H1 (cell line): ENCODE measurements at regions not wholly inside any gene's neighbourhood (a gene's known extent, or its start where the extent isn't known, plus 50 kb on each side); places are given as distances from the start of the nearest gene placed in this dataset.

Experiments
- CTCF ChIA-PET: fragments of 300-600 bp; sonication (Branson Sonifier 250); formaldehyde crosslinking; loops from one replicate; lab custom pipeline; 2021; ENCODE audit not compliant: partially characterized antibody; lab: Charles Lee
- POLR2A ChIA-PET: fragments of 300-600 bp; sonication (Branson Sonifier 250); formaldehyde crosslinking; loops from one replicate; lab custom pipeline; 2021; ENCODE audit warnings: inconsistent platforms; ENCODE audit not compliant: partially characterized antibody; lab: Charles Lee
- DNase-seq, 2 experiments: peaks; one replicate each; pipeline versions ENCODE4 v3.0.0 to v3.0.0-alpha.2; 2010 to 2022; ENCODE audit warnings: low spot score in 2 of 2, low read depth in 1 of 2, mixed read lengths in 1 of 2
- FAIRE-seq: peaks from 2 replicates; lab custom pipeline; 2011; peaks lifted over from hg19 to GRCh38; lab: Jason Lieb, UNC
- H2AFZ ChIP-seq: 2 replicates; pipeline ENCODE4 v1.8.1; 2012; ENCODE audit warnings: low read length, inconsistent platforms
- H2AK5ac ChIP-seq: 2 replicates; pipeline ENCODE4 v1.6.1; 2013; ENCODE audit warnings: low read depth, low read length
- H2BK120ac ChIP-seq: replicated peaks from 2 replicates; pipeline ENCODE3; 2013; ENCODE audit warnings: low read depth, low read length, inconsistent platforms
- H2BK12ac ChIP-seq: 2 replicates; pipeline ENCODE4 v1.6.1; 2013; ENCODE audit warnings: low read depth, low read length
- H2BK15ac ChIP-seq: 2 replicates; pipeline ENCODE4 v1.6.1; 2013; ENCODE audit warnings: low read length
- H2BK20ac ChIP-seq: 2 replicates; pipeline ENCODE4 v1.6.1; 2013; ENCODE audit warnings: low read length
- H2BK5ac ChIP-seq: 2 replicates; pipeline ENCODE4 v1.6.1; 2013; ENCODE audit warnings: low read depth, low read length
- H3K14ac ChIP-seq: 2 replicates; pipeline ENCODE4 v1.6.1; 2013; ENCODE audit warnings: inconsistent platforms; ENCODE audit not compliant: insufficient read length
- H3K18ac ChIP-seq: 2 replicates; pipeline ENCODE4 v1.6.1; 2013; ENCODE audit warnings: low read length; ENCODE audit errors: extremely low read depth
- H3K23ac ChIP-seq: 2 replicates; pipeline ENCODE4 v1.6.1; 2013; ENCODE audit warnings: inconsistent platforms; ENCODE audit not compliant: insufficient read length
- H3K23me2 ChIP-seq: 2 replicates; pipeline ENCODE4 v1.6.1; 2013; ENCODE audit warnings: low read depth, low read length
- H3K27ac ChIP-seq: 2 replicates; pipeline ENCODE4 v1.6.1; 2011; ENCODE audit warnings: low read depth, low read length, inconsistent platforms
- H3K27me3 ChIP-seq, 4 experiments: replicated peaks in 1 of 4; 1 replicate in 1 of 4; 2 replicates in 3 of 4; pipeline versions ENCODE4 v1.6.1 to v1.8.1; 2011 to 2013; ENCODE audit warnings: low read length in 3 of 4, mild to moderate bottlenecking in 3 of 4, inconsistent platforms in 2 of 4, mixed read lengths in 2 of 4, moderate library complexity in 1 of 4; ENCODE audit not compliant: control insufficient read depth in 3 of 4, insufficient read depth in 3 of 4; ENCODE audit errors: extremely low read depth in 1 of 4
- H3K36me3 ChIP-seq, 4 experiments: 2 replicates each; pipeline versions ENCODE4 v1.6.1 to v1.8.1; 2011 to 2013; ENCODE audit warnings: mild to moderate bottlenecking in 4 of 4, low read length in 3 of 4, moderate library complexity in 2 of 4, control low read depth in 1 of 4, inconsistent platforms in 1 of 4; ENCODE audit not compliant: insufficient read depth in 4 of 4, control insufficient read depth in 2 of 4
- H3K4ac ChIP-seq: replicated peaks from 2 replicates; pipeline ENCODE3; 2013; ENCODE audit warnings: low read length, low read depth, mixed read lengths, inconsistent platforms; ENCODE audit not compliant: insufficient read length
- H3K4me1 ChIP-seq, 4 experiments: replicated peaks in 1 of 4; 1 replicate in 1 of 4; 2 replicates in 3 of 4; pipeline versions ENCODE4 v1.6.1 to v1.8.1; 2011 to 2013; ENCODE audit warnings: low read length in 3 of 4, inconsistent platforms in 2 of 4, mixed read lengths in 1 of 4; ENCODE audit not compliant: insufficient read depth in 4 of 4, control insufficient read depth in 3 of 4
- H3K4me2 ChIP-seq, 2 experiments: 2 replicates each; pipeline versions ENCODE4 v1.6.1 to v1.8.1; 2011 to 2013; ENCODE audit warnings: low read depth in 2 of 2, low read length in 2 of 2, control low read depth in 1 of 2, inconsistent platforms in 1 of 2, mild to moderate bottlenecking in 1 of 2; ENCODE audit not compliant: insufficient read depth in 1 of 2
- H3K4me3 ChIP-seq, 4 experiments: fragments of 200-600, 300-600 bp in 1 of 4; sonication (generic), shearing (Covaris generic), sonication (Bioruptor Twin) in 1 of 4; 2 replicates each; pipeline versions ENCODE4 v1.5.1 to v1.8.1; 2011 to 2016; ENCODE audit warnings: low read length in 4 of 4, low read depth in 3 of 4, control low read depth in 2 of 4, inconsistent platforms in 2 of 4, mild to moderate bottlenecking in 2 of 4, mixed read lengths in 1 of 4, moderate library complexity in 1 of 4; ENCODE audit not compliant: insufficient read depth in 2 of 4; ENCODE audit errors: extremely low read depth in 1 of 4
- H3K56ac ChIP-seq: replicated peaks from 2 replicates; pipeline ENCODE3; 2013; ENCODE audit warnings: low read depth, mild to moderate bottlenecking, mixed read lengths, low read length, inconsistent platforms; ENCODE audit not compliant: insufficient read length
- H3K79me1 ChIP-seq: 2 replicates; pipeline ENCODE4 v1.6.1; 2013; ENCODE audit warnings: low read depth, low read length, control low read depth
- H3K79me2 ChIP-seq, 2 experiments: 2 replicates each; pipeline versions ENCODE4 v1.6.1 to v1.8.1; 2012 to 2013; ENCODE audit warnings: low read length in 2 of 2, mild to moderate bottlenecking in 2 of 2, inconsistent platforms in 1 of 2; ENCODE audit not compliant: insufficient read depth in 2 of 2, control insufficient read depth in 1 of 2
- H3K9ac ChIP-seq, 4 experiments: replicated peaks in 1 of 4; 1 replicate in 1 of 4; 2 replicates in 3 of 4; pipeline versions ENCODE4 v1.6.1 to v1.8.1; 2011 to 2013; ENCODE audit warnings: low read depth in 3 of 4, low read length in 3 of 4, control low read depth in 2 of 4, mild to moderate bottlenecking in 2 of 4, moderate library complexity in 2 of 4, inconsistent platforms in 1 of 4; ENCODE audit errors: extremely low read depth in 1 of 4
- H3K9me3 ChIP-seq, 2 experiments: 2 replicates each; pipeline versions ENCODE4 v1.6.1 to v1.8.1; 2012 to 2013; ENCODE audit warnings: mild to moderate bottlenecking in 2 of 2, moderate library complexity in 2 of 2, control low read depth in 1 of 2, inconsistent platforms in 1 of 2, low read depth in 1 of 2, low read length in 1 of 2, mixed read lengths in 1 of 2; ENCODE audit not compliant: insufficient read depth in 2 of 2
- H4K20me1 ChIP-seq, 2 experiments: replicated peaks in 1 of 2; 2 replicates each; pipeline versions ENCODE3 to v1.8.1; 2011 to 2013; ENCODE audit warnings: inconsistent platforms in 2 of 2, low read length in 2 of 2, mild to moderate bottlenecking in 1 of 2; ENCODE audit not compliant: insufficient read depth in 2 of 2, control insufficient read depth in 1 of 2
- H4K5ac ChIP-seq: 2 replicates; pipeline ENCODE4 v1.6.1; 2013; ENCODE audit warnings: low read length, low read depth, mixed read lengths, inconsistent platforms; ENCODE audit not compliant: insufficient read length
- H4K8ac ChIP-seq: 2 replicates; pipeline ENCODE4 v1.8.0; 2013; ENCODE audit warnings: mild to moderate bottlenecking, moderate library complexity, low read length, inconsistent platforms; ENCODE audit not compliant: insufficient read depth; ENCODE audit errors: extremely low read depth
- H4K91ac ChIP-seq: replicated peaks from 2 replicates; pipeline ENCODE3; 2013; ENCODE audit warnings: low read length, mixed read lengths, inconsistent platforms; ENCODE audit not compliant: insufficient read length
- ATF2 ChIP-seq: IDR thresholded peaks from 2 replicates; pipeline ENCODE4 v1.6.1; 2012; ENCODE audit warnings: low read length, inconsistent platforms
- CBX5 ChIP-seq: fragments of 300-800, 300-1000 bp; sonication (generic); IDR thresholded peaks from 2 replicates; pipeline ENCODE4 v1.7.1; 2016; ENCODE audit warnings: antibody characterized with exemption, low read length, low read depth
- CHD2 ChIP-seq: IDR thresholded peaks from 2 replicates; pipeline ENCODE4 v1.6.1; 2012; ENCODE audit warnings: low read length, improper control_type of control experiment
- JUN ChIP-seq: IDR thresholded peaks from 2 replicates; pipeline ENCODE4 v1.6.1; 2011; ENCODE audit warnings: low read depth, mild to moderate bottlenecking, improper control_type of control experiment, low read length
- JUND ChIP-seq: IDR thresholded peaks from 2 replicates; pipeline ENCODE4 v1.6.1; 2011; ENCODE audit warnings: mild to moderate bottlenecking, improper control_type of control experiment, low read length
- KDM1A ChIP-seq: fragments of 200-600, 300-600 bp; sonication (generic); IDR thresholded peaks from 2 replicates; pipeline ENCODE4 v1.7.1; 2016; ENCODE audit warnings: mild to moderate bottlenecking, low read length, borderline replicate concordance
- POLR2A ChIP-seq, 2 experiments: IDR thresholded peaks; 1 replicate in 1 of 2; 2 replicates in 1 of 2; pipeline ENCODE4 v1.6.1; 2011; ENCODE audit warnings: low read depth in 2 of 2, low read length in 2 of 2, mild to moderate bottlenecking in 2 of 2; ENCODE audit errors: control extremely low read depth in 1 of 2
- RAD21 ChIP-seq, 2 experiments: IDR thresholded peaks in 1 of 2; conservative IDR thresholded peaks in 1 of 2; 2 replicates each; pipeline ENCODE4 v1.6.1; 2011; ENCODE audit warnings: low read depth in 2 of 2, low read length in 2 of 2, improper control_type of control experiment in 1 of 2, inconsistent platforms in 1 of 2, mild to moderate bottlenecking in 1 of 2, moderate library complexity in 1 of 2
- SAP30 ChIP-seq: fragments of 300-600 bp; sonication (generic); IDR thresholded peaks from 2 replicates; pipeline ENCODE4 v1.7.1; 2012; ENCODE audit warnings: low read length, moderate library complexity, mild to moderate bottlenecking, inconsistent platforms; ENCODE audit not compliant: insufficient read depth, insufficient replicate concordance
- YY1 ChIP-seq: IDR thresholded peaks from 2 replicates; pipeline ENCODE4 v1.6.1; 2011; ENCODE audit warnings: low read depth, mild to moderate bottlenecking, low read length
- WGBS, 2 experiments: shearing (Covaris generic) in 1 of 2; methylation state at CpG; one replicate each; pipeline versions ENCODE4 v1.1.6 to v1.1.7; 2013 to 2015; ENCODE audit warnings: low lambda C conversion rate in 2 of 2, mixed read lengths in 2 of 2, inconsistent platforms in 1 of 2, low coverage in 1 of 2, missing lambda C conversion rate in 1 of 2; ENCODE audit not compliant: insufficient replicate concordance in 2 of 2, insufficient coverage in 1 of 2, insufficient read length in 1 of 2; ENCODE audit errors: extremely low coverage in 1 of 2, missing lambda C conversion rate in 1 of 2; 5-methylcytosine and 5-hydroxymethylcytosine counted together
- TF ChIP-seq, protein P1 (sequence below): IDR thresholded peaks from 2 replicates; pipeline ENCODE4 v1.6.1; 2011; ENCODE audit warnings: low read depth, mild to moderate bottlenecking, low read length; ENCODE audit not compliant: insufficient read depth

DNA sequence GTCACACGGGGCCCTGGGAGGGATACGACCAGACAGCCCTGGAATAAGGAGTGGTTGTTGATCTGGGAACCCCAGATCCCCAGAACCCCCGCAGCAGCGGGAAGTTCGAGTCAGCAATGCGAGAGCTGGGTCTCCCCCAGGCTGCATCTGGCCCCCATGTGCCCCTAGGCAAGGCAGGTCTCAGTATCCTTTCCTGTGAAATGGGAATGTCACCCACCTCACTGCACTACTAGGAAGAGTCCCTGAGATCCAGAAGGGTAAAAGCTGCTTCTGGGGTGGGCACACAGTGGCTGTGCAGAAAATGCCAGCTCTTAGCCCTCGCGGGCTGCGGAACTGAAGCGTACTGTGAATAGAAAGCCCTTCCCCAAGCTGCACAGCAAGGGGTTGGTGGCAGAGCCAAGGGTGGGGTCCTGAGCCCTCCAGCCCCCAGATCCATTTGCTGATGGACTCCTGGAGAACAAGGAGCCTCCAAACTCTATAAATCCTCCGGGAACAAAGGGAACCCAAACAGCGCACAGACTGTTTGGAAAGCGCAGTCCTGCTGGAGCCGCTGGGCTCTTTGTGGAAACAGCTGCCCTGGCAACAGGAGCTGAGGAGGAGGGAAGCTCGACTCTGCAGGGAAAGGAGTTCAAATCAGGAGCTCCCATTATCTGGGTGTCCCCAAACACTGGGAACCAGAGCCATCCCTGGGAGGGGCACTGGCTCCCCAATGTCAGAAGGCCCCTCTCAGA is 68.2 kb upstream of the SHISAL1 start:
- no peak overlapping the region for H2BK12ac ChIP-seq
- H3K27ac ChIP-seq = no peak overlapping the region
- no peak for DNase-seq
- no peak overlapping the region for H3K4me3 ChIP-seq
- no peak overlapping the region for H2BK20ac ChIP-seq
- WGBS, 2 experiments = 92% methylated on average over 14 of the region's 15 CpGs; no CpG with 5 or more reads in 1 of the 2 experiments
- no peaks in the 10 kb centered on the region for H3K27me3 ChIP-seq
- no peak overlapping the region for H3K23ac ChIP-seq
- no peak overlapping the region for H4K5ac ChIP-seq
- H2BK15ac ChIP-seq = no peak overlapping the region
- FAIRE-seq = no peak
- no peaks in the 10 kb centered on the region for H3K36me3 ChIP-seq
- no peak overlapping the region for H3K56ac ChIP-seq
- H2BK120ac ChIP-seq = no peak overlapping the region
- no peak overlapping the region for H3K18ac ChIP-seq
- peak overlapping the region; percentile 23; the same call in 1 of the 2 replicates for H4K8ac ChIP-seq
- CTCF ChIA-PET = interaction anchor here (2.1 to 7.7 kb wide), 3 partner anchors 10 to 245 kb away, joined by 5 to 59 read pairs (median 10); no protein-coding TSS in a partner anchor
- no peaks in the 10 kb centered on the region for H4K20me1 ChIP-seq
- no peak overlapping the region for H4K91ac ChIP-seq
- no peaks in the 10 kb centered on the region for H3K79me1 ChIP-seq
- POLR2A ChIA-PET = no interaction called here
- H3K9me3 ChIP-seq = peaks cover 0 to 3% of the 10 kb centered on the region in 2 experiments; a peak in 1 of 4 replicates
- H3K79me2 ChIP-seq = no peaks in the 10 kb centered on the region
- H3K4ac ChIP-seq = no peak overlapping the region
- no peak overlapping the region for H3K4me2 ChIP-seq
- H3K4me1 ChIP-seq = peaks cover 0 to 4% (median 2%) of the 10 kb centered on the region in 4 experiments; a peak in 3 of 7 replicates
- H3K9ac ChIP-seq = no peak overlapping the region
- no peak overlapping the region for H2BK5ac ChIP-seq
- no peak overlapping the region for H2AK5ac ChIP-seq
- H3K23me2 ChIP-seq = no peaks in the 10 kb centered on the region
- H3K14ac ChIP-seq = no peak overlapping the region
- no peak overlapping the region for H2AFZ ChIP-seq
- TF ChIP-seq JUN (no peak), ATF2 (no peak), POLR2A (IDR thresholded peaks at IDR 0.05; ENCODE audit: control extremely low read depth in 1 of 2, low read depth in 2 of 2, low read length in 2 of 2) (no peak), KDM1A (no peak), CHD2 (no peak), YY1 (no peak), RAD21 (IDR thresholded peaks at IDR 0.05 in 1 of 2, conservative IDR thresholded peaks at IDR 0.05 in 1 of 2; ENCODE audit: low read depth in 2 of 2, low read length in 2 of 2) (no peak), JUND (no peak), SAP30 (no peak), CBX5 (no peak)
- TF ChIP-seq, protein P1, sequence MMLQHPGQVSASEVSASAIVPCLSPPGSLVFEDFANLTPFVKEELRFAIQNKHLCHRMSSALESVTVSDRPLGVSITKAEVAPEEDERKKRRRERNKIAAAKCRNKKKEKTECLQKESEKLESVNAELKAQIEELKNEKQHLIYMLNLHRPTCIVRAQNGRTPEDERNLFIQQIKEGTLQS = no peak
